Hepatocyte (in vitro differentiated cells): ENCODE measurements at regions not wholly inside any gene's neighbourhood (a gene's known extent, or its start where the extent isn't known, plus 50 kb on each side); places are given as distances from the start of the nearest gene placed in this dataset.

Source experiments
- DNase-seq: peaks from one replicate; pipeline ENCODE4 v3.0.0-alpha.2; 2016; ENCODE audit warnings: low spot score
- H2AFZ ChIP-seq: fragments of 200-600 bp; sonication (generic); 2 replicates; pipeline ENCODE4 v1.6.0; 2016; ENCODE audit warnings: antibody characterized with exemption, mild to moderate bottlenecking
- H3K27ac ChIP-seq: fragments of 200-600 bp; sonication (generic); 2 replicates; pipeline ENCODE4 v1.5.1; 2016; ENCODE audit warnings: mild to moderate bottlenecking
- H3K27me3 ChIP-seq: fragments of 200-600 bp; sonication (generic); 2 replicates; pipeline ENCODE4 v1.6.1; 2016
- H3K36me3 ChIP-seq: fragments of 200-600 bp; sonication (generic); replicated peaks from 2 replicates; pipeline ENCODE4 v1.5.1; 2016; ENCODE audit warnings: low read depth; ENCODE audit not compliant: insufficient read depth
- H3K4me1 ChIP-seq: fragments of 200-600 bp; sonication (generic); 2 replicates; pipeline ENCODE4 v1.5.1; 2016; ENCODE audit warnings: mild to moderate bottlenecking, moderate library complexity; ENCODE audit not compliant: insufficient read depth
- H3K4me2 ChIP-seq: fragments of 200-600 bp; sonication (generic); 2 replicates; pipeline ENCODE4 v1.6.0; 2016
- H3K4me3 ChIP-seq: fragments of 200-600 bp; sonication (generic); 2 replicates; pipeline ENCODE4 v1.5.1; 2016; ENCODE audit warnings: mild to moderate bottlenecking
- H3K79me2 ChIP-seq: fragments of 200-600 bp; sonication (generic); 2 replicates; pipeline ENCODE4 v1.6.0; 2017; ENCODE audit warnings: mild to moderate bottlenecking
- H3K9me2 ChIP-seq: fragments of 200-600 bp; sonication (generic); replicated peaks from 2 replicates; pipeline ENCODE4 v1.6.0; 2017; ENCODE audit warnings: mild to moderate bottlenecking; ENCODE audit not compliant: insufficient read depth
- H3K9me3 ChIP-seq: fragments of 200-600 bp; sonication (generic); 2 replicates; pipeline ENCODE4 v1.5.1; 2016; ENCODE audit warnings: low read depth, mild to moderate bottlenecking
- H4K20me1 ChIP-seq: fragments of 200-600 bp; sonication (generic); 2 replicates; pipeline ENCODE4 v1.6.0; 2016; ENCODE audit warnings: mild to moderate bottlenecking; ENCODE audit not compliant: insufficient read depth, poor library complexity, severe bottlenecking
- EZH2 ChIP-seq: fragments of 200-600 bp; sonication (generic); IDR thresholded peaks from 2 replicates; pipeline ENCODE4 v1.6.1; 2016; ENCODE audit warnings: antibody characterized with exemption, mild to moderate bottlenecking, borderline replicate concordance
- EZH2phosphoT487 ChIP-seq: fragments of 200-600 bp; sonication (generic); IDR thresholded peaks from one replicate; pipeline ENCODE4 v1.6.1; 2018; ENCODE audit warnings: antibody characterized with exemption, mild to moderate bottlenecking, low read depth, moderate library complexity; ENCODE audit not compliant: unreplicated experiment, severe bottlenecking
- WGBS: methylation state at CpG from one replicate; pipeline ENCODE4 v1.1.6; 2016; ENCODE audit warnings: low lambda C conversion rate; ENCODE audit errors: missing lambda C conversion rate; 5-methylcytosine and 5-hydroxymethylcytosine counted together
- TF ChIP-seq, protein P1 (sequence below): fragments of 200-600 bp; sonication (generic); IDR thresholded peaks from 2 replicates; pipeline ENCODE4 v1.5.1; 2016; ENCODE audit warnings: antibody characterized with exemption, mild to moderate bottlenecking; ENCODE audit not compliant: poor library complexity

DNA sequence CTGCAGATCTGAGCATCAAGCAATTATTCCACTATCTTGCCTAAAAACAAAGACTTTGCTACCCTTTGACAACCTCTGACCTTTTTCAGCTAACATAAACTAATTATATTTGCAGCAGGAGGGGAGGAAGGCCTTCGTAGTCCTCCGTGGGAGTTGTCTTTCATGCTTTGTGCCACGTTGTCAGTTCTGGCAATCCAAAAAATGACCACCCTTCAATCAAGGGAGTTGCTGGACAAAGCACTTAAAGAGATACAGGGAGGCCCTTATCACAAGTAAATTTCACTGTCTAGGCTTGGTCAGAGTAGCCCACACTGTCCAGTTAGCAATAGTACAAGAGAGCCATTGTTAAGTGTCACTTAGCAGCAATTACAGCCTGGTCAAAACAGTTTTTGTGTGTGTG lies 578.9 kb downstream of the HAO1 start:
- H3K27me3 ChIP-seq: peaks cover 4% of the 10 kb centered on the region
- H3K4me3 ChIP-seq: no peak overlapping the region
- H3K27ac ChIP-seq: no peak overlapping the region
- H3K79me2 ChIP-seq: no peaks in the 10 kb centered on the region
- no peak overlapping the region for H3K4me2 ChIP-seq
- no peaks in the 10 kb centered on the region for H4K20me1 ChIP-seq
- no peak overlapping the region for H2AFZ ChIP-seq
- no peaks in the 10 kb centered on the region for H3K9me2 ChIP-seq
- H3K4me1 ChIP-seq: no peaks in the 10 kb centered on the region
- no peaks in the 10 kb centered on the region for H3K9me3 ChIP-seq
- H3K36me3 ChIP-seq: no peaks in the 10 kb centered on the region
- no peak for DNase-seq
- 41% methylated on average over 3 of the region's 3 CpGs for WGBS
- TF ChIP-seq, protein P1, sequence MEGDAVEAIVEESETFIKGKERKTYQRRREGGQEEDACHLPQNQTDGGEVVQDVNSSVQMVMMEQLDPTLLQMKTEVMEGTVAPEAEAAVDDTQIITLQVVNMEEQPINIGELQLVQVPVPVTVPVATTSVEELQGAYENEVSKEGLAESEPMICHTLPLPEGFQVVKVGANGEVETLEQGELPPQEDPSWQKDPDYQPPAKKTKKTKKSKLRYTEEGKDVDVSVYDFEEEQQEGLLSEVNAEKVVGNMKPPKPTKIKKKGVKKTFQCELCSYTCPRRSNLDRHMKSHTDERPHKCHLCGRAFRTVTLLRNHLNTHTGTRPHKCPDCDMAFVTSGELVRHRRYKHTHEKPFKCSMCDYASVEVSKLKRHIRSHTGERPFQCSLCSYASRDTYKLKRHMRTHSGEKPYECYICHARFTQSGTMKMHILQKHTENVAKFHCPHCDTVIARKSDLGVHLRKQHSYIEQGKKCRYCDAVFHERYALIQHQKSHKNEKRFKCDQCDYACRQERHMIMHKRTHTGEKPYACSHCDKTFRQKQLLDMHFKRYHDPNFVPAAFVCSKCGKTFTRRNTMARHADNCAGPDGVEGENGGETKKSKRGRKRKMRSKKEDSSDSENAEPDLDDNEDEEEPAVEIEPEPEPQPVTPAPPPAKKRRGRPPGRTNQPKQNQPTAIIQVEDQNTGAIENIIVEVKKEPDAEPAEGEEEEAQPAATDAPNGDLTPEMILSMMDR: no peak
- TF ChIP-seq EZH2phosphoT487 (no peak), EZH2 (no peak)

DNA sequence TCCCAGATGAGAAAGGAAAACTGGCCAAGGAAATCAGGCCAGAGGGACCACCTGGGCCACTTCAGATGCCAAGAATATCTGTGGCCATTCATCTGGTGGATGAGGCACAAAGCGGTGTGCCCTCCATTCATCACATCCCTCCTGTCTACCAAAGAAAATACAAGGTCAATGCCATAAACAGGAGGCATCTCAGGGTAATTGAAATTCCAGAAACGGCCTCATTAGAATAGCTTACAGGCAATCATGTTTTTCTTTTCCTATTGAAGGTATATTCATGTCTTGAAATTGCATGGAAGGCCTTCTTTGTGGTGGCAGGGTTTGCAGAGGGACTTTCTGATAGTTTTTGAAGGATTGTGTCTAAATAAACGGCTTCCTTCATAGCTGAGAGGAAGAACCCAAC lies 578.3 kb downstream of the HAO1 start:
- Histone ChIP-seq H3K79me2 (no peaks in the 10 kb centered on the region), H3K9me2 (no peaks in the 10 kb centered on the region), H3K9me3 (no peaks in the 10 kb centered on the region), H2AFZ (no peak overlapping the region), H3K27ac (no peak overlapping the region), H3K4me2 (no peak overlapping the region), H4K20me1 (no peaks in the 10 kb centered on the region), H3K4me1 (no peaks in the 10 kb centered on the region), H3K36me3 (no peaks in the 10 kb centered on the region), H3K4me3 (no peak overlapping the region), H3K27me3 (no peaks in the 10 kb centered on the region)
- DNase-seq: no peak
- 86% methylated on average over 3 of the region's 3 CpGs for WGBS
- TF ChIP-seq EZH2 (no peak), EZH2phosphoT487 (no peak)
- TF ChIP-seq, protein P1: no peak

DNA sequence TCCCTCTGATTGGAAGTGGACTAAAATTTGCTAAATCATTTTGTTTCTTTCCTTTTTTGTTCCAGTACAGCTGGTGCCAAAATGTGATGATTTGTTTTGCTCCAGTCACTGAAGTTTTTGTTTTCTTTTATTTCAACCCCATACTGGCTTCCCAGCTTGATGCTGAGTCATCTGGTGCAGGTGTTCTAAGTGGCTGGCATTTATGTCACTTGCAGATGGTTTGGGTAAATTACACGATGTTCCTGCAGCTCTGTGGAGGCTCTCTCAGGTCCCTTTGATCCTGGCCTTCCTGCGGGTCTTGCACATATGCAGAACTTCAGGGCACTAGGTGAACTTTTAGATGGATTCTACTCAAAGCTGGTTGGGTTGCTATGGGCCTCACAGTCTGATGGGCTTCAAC lies 577.7 kb downstream of the HAO1 start:
- 75% methylated on average over 2 of the region's 2 CpGs for WGBS

More for the DNA sequence above, 577.7 kb downstream of the HAO1 start:
- Histone ChIP-seq H3K9me2 (no peaks in the 10 kb centered on the region), H4K20me1 (no peaks in the 10 kb centered on the region), H3K9me3 (no peaks in the 10 kb centered on the region), H3K79me2 (no peaks in the 10 kb centered on the region), H3K27me3 (no peaks in the 10 kb centered on the region), H3K4me2 (no peak overlapping the region), H3K36me3 (no peaks in the 10 kb centered on the region), H3K27ac (no peak overlapping the region), H2AFZ (no peak overlapping the region), H3K4me1 (no peaks in the 10 kb centered on the region), H3K4me3 (no peak overlapping the region)
- TF ChIP-seq EZH2phosphoT487 (no peak), EZH2 (no peak)
- TF ChIP-seq, protein P1: no peak
- no peak for DNase-seq
